ENCODE measurements at regions not wholly inside any gene's neighbourhood (a gene's known extent, or its start where the extent isn't known, plus 50 kb on each side); places are given as distances from the start of the nearest gene placed in this dataset.

GRCh38 chr5:158305861-158306260 is 446.9 kb upstream of the CLINT1 start:
- Histone ChIP-seq H3K36me3 (ENCODE audit: control insufficient read depth, insufficient read depth, low read length) (no peaks in the 10 kb centered on the region), H3K27me3 (replicated peaks; ENCODE audit: control insufficient read depth, insufficient read depth, low read length) (no peaks in the 10 kb centered on the region), H3K4me3 (replicated peaks; ENCODE audit: low read depth, low read length) (no peak overlapping the region)
- DNase-seq (ENCODE audit: extremely low read depth, insufficient read length), result no peak
- no peak for TF ChIP-seq CTCF (IDR thresholded peaks at IDR 0.05; ENCODE audit: insufficient read depth, low read length, poor library complexity, severe bottlenecking)

GRCh38 chr5:158304607-158305006 is 445.7 kb upstream of the CLINT1 start:
- no peak for DNase-seq (ENCODE audit: extremely low read depth, insufficient read length)
- no peak overlapping the region for H3K4me3 ChIP-seq (replicated peaks; ENCODE audit: low read depth, low read length)
- no peak for TF ChIP-seq CTCF (IDR thresholded peaks at IDR 0.05; ENCODE audit: insufficient read depth, low read length, poor library complexity, severe bottlenecking)
- H3K27me3 ChIP-seq (replicated peaks; ENCODE audit: control insufficient read depth, insufficient read depth, low read length), result no peaks in the 10 kb centered on the region
- H3K36me3 ChIP-seq (ENCODE audit: control insufficient read depth, insufficient read depth, low read length), result no peaks in the 10 kb centered on the region

GRCh38 chr5:158303883-158304282 is 444.9 kb upstream of the CLINT1 start:
- Histone ChIP-seq H3K36me3 (ENCODE audit: control insufficient read depth, insufficient read depth, low read length) (no peaks in the 10 kb centered on the region), H3K4me3 (replicated peaks; ENCODE audit: low read depth, low read length) (no peak overlapping the region), H3K27me3 (replicated peaks; ENCODE audit: control insufficient read depth, insufficient read depth, low read length) (no peaks in the 10 kb centered on the region)
- no peak for TF ChIP-seq CTCF (IDR thresholded peaks at IDR 0.05; ENCODE audit: insufficient read depth, low read length, poor library complexity, severe bottlenecking)
- DNase-seq (ENCODE audit: extremely low read depth, insufficient read length), result no peak

GRCh38 chr5:158303275-158303674 is 444.3 kb upstream of the CLINT1 start:
- DNase-seq (ENCODE audit: extremely low read depth, insufficient read length), result no peak
- no peak for TF ChIP-seq CTCF (IDR thresholded peaks at IDR 0.05; ENCODE audit: insufficient read depth, low read length, poor library complexity, severe bottlenecking)
- Histone ChIP-seq H3K27me3 (replicated peaks; ENCODE audit: control insufficient read depth, insufficient read depth, low read length) (no peaks in the 10 kb centered on the region), H3K36me3 (ENCODE audit: control insufficient read depth, insufficient read depth, low read length) (no peaks in the 10 kb centered on the region), H3K4me3 (replicated peaks; ENCODE audit: low read depth, low read length) (no peak overlapping the region)

GRCh38 chr5:158302029-158302428 is 443.1 kb upstream of the CLINT1 start:
- Histone ChIP-seq H3K36me3 (ENCODE audit: control insufficient read depth, insufficient read depth, low read length) (no peaks in the 10 kb centered on the region), H3K27me3 (replicated peaks; ENCODE audit: control insufficient read depth, insufficient read depth, low read length) (no peaks in the 10 kb centered on the region), H3K4me3 (replicated peaks; ENCODE audit: low read depth, low read length) (no peak overlapping the region)
- no peak for DNase-seq (ENCODE audit: extremely low read depth, insufficient read length)
- TF ChIP-seq CTCF (IDR thresholded peaks at IDR 0.05; ENCODE audit: insufficient read depth, low read length, poor library complexity, severe bottlenecking), result no peak

GRCh38 chr5:158301186-158301585 is 442.2 kb upstream of the CLINT1 start:
- no peak for TF ChIP-seq CTCF (IDR thresholded peaks at IDR 0.05; ENCODE audit: insufficient read depth, low read length, poor library complexity, severe bottlenecking)
- H3K27me3 ChIP-seq (replicated peaks; ENCODE audit: control insufficient read depth, insufficient read depth, low read length), result no peaks in the 10 kb centered on the region
- no peak for DNase-seq (ENCODE audit: extremely low read depth, insufficient read length)
- H3K4me3 ChIP-seq (replicated peaks; ENCODE audit: low read depth, low read length), result no peak overlapping the region
- H3K36me3 ChIP-seq (ENCODE audit: control insufficient read depth, insufficient read depth, low read length), result no peaks in the 10 kb centered on the region

Measured in GM06990 (cell line).